HG02759 (cell line): ENCODE measurements at regions not wholly inside any gene's neighbourhood (a gene's known extent, or its start where the extent isn't known, plus 50 kb on each side); places are given as distances from the start of the nearest gene placed in this dataset.
"Not testable (repeated sequence)": the region's sequence is repeated elsewhere in the genome, so short reads cannot be mapped to it uniquely, and the experiment has no call there.

Experiments
- ATAC-seq: cut with Tn5 transposase; IDR thresholded peaks from one replicate; pipeline ENCODE4 v1.9.1; 2021; ENCODE audit warnings: mild to moderate bottlenecking, moderate library complexity; ENCODE audit not compliant: unreplicated experiment

DNA sequence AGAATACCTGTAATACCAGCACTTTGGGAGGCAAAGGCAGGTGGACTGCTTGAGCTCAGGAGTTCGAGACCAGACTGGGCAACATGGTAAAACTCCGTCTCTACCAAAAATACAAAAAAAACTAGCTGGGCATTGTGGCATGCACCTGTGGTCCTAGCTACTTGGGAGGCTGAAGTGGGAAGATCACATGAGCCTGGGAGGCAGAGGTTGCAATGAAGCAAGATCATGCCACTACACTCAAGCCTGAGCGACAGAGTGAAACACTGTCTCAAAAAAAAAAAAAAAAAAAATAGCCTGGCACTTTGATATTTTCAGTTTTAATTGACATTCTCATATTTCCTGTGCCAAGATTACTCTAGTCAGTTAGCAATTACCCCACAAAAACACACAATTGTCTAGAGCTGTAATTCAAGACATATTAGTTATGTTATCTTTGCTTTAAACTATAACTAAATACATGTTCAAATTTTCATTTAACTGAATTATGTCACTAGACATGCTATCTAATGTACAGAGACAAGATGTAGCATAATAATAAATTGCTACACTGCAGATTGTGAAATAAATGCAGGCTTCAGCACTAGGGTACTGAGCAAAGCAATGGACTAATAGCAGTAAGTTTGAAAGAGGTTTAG is 378.2 kb upstream of the GRAMD2B start:
- ATAC-seq, result no peak

DNA sequence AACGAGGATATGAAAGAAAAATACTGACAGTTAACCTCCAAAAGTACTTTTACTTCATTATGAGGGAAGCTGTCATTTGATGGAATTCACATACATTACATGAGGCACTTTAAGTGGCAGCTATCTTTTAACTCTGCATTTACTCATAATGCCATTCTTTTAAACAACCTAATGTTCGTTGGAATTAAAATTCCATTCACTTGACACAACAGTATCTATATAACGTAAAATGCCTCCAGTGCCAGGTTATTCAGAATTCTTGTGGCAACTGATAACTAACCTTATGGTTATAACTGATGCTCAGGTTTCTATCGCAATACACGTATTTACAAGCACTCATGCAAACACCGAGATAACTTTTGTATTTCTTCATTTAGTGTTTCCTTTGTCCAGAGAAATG is 376.9 kb upstream of the GRAMD2B start:
- no peak for ATAC-seq

DNA sequence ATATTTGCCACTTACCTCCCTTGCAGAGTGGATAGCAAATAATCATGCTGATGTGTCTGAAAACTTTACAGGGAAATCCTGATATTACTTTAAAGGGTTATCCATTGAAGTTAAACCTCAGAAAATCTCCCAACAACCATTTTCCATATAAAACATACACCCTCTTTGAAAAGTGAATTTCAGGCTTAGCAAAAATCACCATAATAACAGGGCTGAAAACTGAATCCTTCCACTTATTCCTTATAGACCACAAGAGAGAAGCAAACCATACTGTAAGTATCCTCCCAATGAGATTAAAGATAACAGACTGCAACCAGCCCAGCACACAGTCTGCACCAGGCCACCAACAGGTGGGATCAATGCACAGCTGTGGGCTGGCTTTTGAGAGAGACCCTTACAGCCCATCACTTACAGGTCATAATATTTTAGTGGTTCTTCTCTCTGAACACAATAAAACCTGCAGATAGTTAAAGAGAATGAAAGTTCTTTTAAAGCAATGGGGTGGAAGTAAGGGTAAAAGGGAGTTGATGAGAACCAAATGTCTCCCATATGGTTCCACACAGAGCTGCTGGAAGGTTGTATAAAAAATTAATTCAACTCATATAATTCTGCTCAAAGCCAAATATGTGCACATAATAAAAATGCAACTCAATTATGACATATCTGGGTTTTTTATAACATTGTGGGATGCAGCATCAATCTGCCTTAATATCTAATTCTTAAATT is 376.2 kb upstream of the GRAMD2B start:
- ATAC-seq, result no peak

DNA sequence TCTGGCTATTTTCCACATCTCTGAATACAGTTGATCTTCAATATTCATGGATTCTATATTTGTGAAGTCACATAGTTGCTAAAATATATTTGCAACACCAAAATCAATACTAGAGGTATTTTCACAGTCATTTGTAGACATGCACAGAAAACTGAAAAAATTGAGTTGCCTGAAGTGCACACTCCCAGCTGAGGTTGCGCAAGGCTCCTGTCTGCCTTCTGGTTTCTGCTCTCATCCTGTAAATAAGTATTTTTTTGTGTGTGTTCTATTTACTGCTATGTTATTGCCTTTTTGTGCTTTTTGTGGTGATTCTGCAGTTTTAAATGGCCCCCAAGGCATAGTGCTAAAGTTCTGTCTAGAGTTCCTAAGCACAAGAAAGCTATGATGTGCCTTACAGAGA is 371.1 kb upstream of the GRAMD2B start:
- ATAC-seq, result no peak

DNA sequence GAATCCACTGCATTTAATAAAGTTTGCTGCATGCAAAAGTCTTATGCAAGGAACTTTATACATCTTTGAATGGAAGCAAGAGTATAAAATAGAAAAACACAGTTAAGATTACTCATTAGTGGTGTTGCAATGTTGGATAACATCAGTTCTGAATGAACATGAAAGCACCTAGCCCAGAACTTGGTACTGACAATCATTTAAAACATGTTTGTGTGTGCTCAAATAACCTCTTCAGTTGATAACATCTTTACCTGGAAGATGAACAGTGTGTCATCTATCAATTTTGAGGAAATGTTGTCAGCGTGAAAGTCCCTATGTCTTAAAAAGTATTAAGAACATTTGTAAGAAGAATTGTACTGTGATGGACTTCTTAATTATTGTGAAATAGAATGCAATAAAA is 370.4 kb upstream of the GRAMD2B start:
- no peak for ATAC-seq

DNA sequence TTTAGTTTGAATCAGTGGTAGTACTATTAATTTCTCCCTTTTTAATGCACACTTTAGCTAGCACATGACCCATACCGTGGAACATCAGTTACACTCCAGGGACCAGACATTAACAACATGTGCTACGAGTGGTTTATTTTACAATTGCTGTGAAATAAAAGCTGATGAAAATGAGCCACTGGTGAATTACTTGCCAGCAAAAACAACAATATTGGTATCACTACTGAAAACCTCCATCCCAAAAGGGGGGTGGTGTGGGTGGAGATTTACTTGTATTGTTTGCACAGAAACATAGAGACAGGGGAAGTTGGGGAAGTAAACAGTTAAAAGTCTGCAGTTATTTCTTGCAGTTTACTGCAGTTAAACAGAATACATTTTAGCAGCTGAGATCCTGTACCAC is 369.6 kb upstream of the GRAMD2B start:
- no peak for ATAC-seq

DNA sequence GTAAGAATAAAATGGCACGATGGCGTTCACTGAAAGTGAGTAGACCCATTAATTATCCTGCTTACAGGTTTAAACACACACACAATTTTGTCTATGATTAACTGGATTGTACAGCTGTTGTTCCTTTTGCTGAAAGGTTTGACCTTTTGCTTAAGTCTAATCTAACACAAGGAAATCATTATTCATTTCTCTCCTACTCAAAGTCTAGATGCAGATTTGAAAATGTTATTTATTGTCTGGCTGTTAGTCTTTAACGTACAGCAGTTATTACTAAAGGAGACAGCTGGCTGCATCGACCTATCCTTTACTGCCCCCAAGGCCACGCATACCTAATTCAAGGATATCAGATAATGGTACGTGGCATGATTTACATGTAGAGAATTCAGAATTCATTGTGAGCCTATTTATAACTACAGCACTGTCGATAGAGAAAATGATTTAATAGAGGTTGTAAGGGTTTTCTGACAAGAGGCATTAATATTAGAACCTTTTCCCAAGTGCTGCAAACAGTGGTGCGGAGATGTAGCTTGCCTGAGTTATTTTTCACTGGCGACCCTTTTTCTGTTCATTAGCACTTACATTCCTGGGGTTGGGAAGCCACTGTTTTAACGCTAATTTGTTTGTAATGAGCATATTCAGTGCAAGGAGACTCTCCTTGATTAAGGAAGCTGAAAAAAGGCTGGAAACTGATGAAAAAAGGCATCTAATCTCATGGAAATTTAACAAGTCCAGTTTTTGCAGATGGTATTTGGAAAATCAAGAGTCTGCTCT is 368.4 kb upstream of the GRAMD2B start:
- no peak for ATAC-seq

DNA sequence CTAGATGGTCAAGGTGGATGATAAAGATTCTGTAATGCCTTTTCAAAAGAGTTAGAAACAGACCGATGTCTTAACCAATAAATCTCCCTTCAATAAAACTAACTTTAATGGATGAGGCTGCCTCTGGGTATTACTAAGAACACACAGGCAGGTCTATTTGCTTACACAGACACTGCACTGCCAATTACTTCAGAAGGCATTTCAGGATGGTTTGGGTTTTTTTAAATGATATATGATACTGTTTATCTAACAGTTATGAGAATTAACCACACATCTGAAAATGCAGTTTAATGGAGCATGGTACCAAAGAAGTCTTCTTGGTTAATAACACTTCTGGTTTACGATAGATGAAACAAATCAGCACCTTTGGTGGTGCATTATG is 367.9 kb upstream of the GRAMD2B start:
- ATAC-seq, result no peak

DNA sequence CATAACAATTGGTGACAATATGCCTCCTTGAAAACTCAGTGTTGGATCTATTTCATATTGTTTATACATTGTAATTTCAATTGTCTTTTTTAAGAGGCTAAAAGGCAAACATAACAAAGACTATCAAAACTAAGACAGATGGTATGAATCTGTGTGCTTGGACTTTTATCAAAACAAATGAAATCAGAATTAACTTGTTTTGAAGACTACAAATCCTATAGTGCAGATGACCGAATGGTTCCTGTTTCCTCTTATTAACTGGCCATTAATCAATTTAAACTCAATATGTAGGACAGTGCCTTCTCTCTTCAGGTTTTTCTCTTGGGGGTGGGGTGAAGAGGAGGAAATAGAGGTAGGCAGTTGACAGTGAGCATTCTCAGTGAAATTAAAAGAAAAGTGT is 366.9 kb upstream of the GRAMD2B start:
- no peak for ATAC-seq

DNA sequence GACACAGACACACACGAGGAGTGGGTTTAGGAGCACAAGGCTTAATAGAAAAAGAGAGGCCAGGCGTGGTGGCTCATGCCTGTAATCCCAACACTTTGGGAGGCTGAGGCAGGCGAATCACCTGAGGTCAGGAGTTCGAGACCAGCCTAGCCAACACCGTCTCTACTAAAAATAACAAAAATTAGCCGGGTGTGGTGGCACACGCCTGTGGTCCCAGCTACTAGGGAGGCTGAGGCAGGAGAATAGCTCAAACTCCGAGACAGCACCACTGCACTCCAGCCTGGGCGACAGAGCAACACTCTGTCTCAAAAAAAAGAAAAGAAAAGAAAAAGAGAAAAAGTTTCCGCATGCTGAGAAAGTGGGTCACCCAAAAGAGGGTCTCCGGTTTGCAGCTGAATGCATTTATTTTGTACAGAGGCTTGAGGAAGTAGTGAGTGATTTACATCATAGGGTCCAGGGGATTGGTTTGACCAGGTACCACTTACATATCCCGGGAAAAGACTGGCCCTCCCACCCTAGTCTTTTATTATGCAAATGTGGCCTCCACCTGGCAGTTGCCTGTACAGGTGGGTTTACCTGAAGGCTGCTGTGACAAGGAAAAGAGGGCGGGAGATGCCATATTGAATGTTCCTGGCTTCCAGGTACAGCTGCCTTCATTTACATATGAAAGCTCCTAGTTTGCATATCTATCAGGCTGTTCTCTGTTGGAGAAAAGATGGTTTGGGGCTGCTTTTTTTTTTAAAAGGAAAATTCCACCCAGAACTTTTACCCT is 366.2 kb upstream of the GRAMD2B start:
- ATAC-seq, result no peak

DNA sequence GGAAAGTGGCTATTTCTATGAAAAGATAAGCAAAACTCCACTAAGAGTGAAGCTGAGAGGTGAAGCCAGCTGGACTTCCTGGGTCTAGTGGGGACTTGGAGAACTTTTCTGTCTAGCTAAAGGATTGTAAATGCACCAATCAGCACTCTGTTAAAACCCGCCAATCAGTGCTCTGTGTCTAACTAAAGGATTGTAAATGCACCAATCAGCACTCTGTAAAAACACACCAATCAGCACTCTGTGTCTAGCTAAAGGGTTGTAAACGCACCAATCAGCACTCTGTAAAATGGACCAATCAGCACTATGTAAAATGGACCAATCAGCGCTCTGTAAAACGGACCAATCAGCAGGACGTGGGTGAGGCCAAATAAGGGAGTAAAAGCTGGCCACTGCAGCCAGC is 364.8 kb upstream of the GRAMD2B start:
- not testable (repeated sequence) for ATAC-seq

DNA sequence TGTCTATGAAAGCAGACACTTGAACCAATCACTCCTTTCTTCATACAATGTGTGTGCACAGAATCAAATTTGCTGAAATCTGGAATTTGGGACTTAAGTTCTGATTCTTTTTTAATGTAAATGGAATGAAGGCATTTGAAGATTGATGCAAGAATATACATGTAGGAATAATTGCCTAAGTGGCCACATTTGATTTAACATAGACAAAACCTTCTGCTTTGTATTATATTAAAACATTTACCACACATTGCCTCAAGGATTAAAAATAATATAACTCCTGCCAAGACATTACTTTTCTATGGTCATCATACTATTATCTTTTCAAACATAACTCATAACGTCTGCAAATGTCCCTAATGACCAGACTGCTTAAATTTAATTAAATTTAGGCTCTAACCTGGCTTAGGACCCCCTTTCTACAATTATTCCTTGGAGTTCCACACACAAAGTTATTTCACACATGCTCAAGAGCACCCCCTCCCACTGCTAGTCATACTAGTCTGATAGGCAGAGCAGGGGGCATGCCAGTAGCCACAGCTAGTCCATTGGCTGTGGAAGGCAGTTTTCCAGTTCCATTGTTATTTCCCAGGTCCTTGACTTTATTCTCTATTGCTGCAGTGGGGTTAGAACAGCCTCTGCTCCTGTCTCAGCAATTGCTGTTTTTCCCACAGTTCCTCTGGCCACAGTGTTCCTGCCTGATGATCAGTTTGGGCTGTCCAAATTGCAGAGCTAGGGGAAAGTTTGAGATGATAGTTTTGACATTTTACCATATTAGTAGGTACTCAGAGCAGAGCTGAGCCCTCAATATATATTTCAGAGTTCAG is 360.6 kb upstream of the GRAMD2B start:
- ATAC-seq, result no peak

DNA sequence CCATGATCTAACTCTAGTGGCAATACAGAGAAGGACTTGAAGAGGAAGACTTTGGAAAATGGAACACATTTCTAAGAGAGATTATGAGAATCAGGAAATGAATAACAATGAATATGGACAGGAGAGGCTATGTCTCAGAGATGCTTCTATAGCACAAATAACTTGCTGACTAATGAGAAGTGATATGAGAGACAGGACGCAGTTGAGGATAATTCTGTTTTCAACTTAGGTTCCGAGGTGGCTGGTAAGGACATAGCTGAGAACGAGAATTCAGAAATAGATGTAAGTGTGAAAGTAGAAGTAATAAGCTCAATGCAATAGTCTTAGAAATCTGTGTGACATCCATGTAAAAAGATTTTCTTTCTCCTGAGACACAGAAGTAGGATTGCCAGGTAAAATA is 358.1 kb upstream of the GRAMD2B start:
- no peak for ATAC-seq

DNA sequence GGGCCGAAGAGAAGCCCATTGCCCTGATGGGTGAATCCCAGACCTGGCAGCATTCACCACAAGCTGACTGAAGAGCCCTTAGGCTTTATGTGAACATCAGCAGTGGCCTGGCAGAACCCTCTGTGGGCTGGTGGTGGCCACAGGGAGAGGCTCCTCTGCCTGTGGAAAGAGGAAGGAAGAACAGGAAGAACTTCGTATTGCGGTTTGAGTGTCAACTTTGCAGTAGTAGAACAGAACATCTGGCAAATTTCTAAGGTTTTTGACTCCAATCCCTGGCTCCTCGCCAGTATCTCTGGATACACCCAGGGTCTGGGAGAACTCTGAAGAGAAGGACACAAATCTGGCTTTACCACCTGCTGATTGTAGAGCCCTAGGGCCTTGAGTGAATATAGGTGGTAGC is 356.4 kb upstream of the GRAMD2B start:
- ATAC-seq, result no peak

DNA sequence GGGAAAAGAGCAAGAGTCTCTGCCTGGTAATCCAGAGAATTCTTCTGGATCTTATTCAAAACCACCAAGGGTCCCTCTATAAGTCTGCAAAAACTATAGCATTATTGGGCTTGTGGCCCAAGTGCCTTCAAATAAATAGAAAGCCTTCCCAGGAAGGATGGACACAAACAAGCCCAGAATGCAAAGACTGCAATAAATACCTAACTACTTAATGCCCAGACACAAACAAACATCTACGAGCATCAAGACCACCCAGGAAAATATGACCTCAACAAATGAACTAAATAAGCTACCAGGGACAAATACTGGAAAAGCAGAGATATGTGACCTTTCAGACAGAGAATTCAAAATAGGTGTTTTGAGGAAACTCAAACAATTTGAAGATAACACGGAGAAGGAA is 355.8 kb upstream of the GRAMD2B start:
- ATAC-seq, result no peak

DNA sequence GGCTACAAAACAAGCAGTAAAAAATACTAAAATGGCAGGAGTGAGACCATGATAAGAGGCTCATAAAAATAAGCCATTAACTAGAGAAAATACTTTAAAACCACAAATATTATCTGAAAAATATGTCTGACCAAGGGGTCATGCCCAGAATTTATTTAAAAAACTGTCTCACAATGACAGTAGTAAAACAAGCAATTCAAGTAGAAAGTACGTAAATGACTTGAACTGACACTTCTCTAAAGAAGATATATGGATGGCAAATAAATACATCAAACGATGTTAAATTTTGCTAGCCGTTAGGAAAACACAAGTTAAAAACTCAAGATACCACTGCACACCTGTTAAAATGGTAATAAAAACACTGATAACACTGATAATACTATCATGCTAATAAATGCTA is 353.9 kb upstream of the GRAMD2B start:
- ATAC-seq, result no peak

DNA sequence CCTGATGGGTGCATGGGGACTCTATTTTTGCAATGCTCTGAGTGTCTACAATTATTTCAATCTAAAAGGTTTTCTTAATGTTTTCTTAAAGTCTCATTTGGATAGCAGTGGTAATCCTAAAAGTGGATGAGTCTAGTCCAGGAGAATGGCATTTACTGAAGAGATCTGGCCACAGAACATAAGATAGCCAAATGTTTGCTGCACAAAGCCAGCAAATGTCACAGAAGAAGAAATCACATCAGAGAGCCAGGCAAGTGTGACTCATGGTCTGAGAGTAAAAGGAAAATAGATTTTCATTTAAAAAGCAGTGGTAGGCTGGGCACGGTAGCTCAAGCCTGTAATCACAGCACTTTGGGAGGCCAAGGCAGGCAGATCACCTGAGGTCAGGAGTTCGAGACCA is 352.7 kb upstream of the GRAMD2B start:
- no peak for ATAC-seq

DNA sequence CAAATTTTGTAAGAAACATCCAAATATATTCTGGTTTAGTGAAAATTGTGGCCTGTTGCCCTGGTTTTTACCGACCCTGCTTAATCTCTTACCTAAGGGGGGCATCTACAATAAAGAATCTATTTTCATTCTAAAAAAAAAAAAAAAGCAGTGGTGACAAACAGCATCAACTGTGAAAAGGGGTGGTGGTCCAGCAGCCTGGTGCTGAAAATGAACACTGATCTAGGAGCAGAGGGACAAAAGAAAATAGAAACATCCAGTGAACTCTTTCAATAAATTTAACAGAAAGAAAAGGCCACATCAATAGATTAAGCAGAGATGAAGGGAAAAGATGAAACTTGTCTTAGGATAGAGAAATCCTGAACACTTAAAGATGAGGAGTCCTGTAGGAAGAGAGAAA is 348.7 kb upstream of the GRAMD2B start:
- ATAC-seq, result no peak

DNA sequence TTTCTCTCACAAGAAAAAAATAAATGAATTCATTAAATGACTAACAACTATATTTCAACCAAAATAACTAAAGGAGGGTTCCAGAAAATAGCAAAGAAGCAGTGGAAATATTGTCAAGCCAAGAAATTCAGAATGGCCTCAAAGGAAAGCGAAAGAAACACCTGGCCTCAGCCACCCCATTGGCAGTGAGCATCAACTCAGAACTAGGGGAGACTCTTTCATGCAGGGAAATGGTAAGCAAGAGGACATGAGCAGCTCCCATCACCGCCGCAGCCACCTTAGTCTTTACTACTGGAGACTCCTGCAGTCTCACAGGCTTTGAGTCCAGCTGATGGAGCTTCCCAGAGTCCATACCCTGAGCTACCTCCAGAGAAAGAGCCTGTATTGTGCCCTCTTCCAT is 343.9 kb upstream of the GRAMD2B start:
- no peak for ATAC-seq

DNA sequence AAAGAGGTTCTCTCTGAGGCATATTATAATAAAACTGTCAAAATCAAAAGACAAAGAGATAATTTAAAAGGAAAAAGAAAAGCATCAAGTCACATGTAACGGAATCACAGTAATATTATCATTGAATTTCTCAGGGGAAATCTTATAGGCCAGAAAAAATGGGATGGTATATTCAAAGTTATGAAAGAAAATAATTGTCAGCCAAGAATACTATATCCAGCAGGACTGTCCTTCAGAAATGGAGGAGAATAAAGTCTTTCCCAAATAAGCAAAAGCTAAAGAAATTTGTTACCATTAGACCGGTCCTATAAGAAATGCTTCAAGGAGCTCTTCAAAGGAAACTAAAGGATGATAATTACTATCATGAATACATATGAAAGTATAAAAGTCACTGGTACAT is 342.0 kb upstream of the GRAMD2B start:
- ATAC-seq, result no peak

DNA sequence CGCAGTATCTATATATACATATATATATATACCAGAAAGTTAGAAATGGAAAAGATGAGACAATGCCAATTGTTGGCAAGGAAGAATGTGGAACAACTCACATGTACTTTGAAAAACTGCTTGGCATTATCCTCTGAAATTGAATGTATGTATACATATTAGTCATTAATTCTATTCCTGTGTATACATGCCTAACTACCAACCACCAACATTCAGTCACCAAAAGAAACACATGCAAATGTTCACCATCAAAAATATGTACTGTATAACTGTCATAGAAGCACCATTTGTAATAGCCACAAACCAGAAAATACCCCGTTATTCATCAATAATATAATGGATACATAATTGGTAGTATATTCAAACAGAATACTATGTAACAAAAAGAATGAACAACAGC is 330.2 kb upstream of the GRAMD2B start:
- ATAC-seq, result no peak
